ENCODE measurements at regions not wholly inside any gene's neighbourhood (a gene's known extent, or its start where the extent isn't known, plus 50 kb on each side); places are given as distances from the start of the nearest gene placed in this dataset.

- no peak for DNase-seq (ENCODE audit: low spot score)
Measured at GRCh38 chr18:24987303-24988252, 364.4 kb downstream of the ZNF521 start.

DNA sequence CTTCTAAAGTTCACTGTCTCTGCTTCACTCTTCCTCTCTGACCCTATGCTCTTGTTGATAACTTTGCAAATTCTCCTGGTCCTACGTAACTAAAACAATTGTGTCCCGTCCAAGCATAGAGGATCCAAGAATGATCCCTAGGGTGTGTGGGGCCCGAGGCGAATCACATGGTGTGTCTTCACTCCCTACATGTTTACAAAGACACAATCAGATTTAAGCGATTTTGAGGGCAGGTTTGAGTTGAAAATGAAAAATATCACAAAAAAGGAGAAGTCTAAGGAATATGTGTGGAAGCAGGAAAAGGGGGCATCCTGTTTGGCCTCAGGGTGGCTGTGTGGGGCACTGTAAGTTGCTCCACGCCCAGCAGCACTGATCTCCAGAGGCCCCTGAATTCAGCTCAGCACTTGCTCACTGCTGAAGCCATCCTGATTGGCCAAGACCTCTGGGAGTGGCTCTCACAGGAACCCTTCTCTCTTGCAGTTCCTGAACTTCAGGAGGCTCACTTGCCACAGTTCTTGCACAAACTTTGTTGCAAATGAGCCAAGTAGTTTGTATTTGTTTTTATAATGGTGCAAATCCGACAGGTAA lies 363.6 kb downstream of the ZNF521 start:
- DNase-seq (ENCODE audit: low spot score): no peak

GRCh38 chr18:24989760-24990593 lies 362.0 kb downstream of the ZNF521 start:
- no peak for DNase-seq (ENCODE audit: low spot score)

GRCh38 chr18:24990671-24991134 lies 361.3 kb downstream of the ZNF521 start:
- DNase-seq (ENCODE audit: low spot score): no peak

DNA sequence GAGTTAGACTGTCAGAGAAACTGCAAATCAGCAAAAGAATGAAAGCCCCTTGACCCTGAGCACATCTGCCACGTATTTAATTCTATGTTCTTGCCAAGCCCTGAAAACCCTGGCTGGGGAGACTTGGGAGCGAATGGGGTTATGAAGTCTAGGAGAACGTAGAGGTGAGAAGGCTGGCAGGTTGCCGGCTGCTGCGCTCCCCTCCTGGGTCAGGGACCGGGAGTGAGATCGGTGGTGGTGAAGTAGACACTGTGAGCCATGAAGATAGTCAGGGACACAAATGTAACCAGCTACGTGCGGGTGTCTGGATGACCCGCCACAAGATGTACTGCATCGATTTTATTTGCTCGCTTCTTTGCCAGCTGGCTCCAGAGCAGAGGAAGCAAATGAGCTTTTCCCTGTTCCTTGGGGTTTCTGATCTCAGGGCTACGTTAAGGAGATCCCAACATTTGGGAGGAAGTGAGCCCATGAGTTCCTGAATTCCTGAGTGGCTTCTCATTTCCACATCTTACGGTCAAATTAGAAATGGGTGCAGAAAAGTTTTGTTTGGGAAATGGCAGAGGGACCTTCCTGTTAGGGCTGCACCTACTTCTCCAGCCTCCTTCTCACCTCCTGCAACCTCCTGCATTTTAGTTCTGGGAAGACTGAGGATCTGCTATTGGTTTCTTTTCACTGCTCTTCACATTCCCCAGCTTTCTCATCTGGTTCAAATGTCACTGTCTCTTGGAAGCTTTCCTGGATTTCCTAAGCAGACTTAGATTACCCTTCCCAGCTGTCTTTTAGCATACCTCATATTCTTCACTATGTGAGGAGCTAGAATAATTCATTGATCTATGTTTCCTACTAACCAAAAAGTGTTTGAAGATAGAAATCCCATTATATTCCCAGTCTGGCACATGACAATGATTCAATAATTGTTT lies 360.6 kb downstream of the ZNF521 start:
- DNase-seq (ENCODE audit: low spot score): no peak

DNA sequence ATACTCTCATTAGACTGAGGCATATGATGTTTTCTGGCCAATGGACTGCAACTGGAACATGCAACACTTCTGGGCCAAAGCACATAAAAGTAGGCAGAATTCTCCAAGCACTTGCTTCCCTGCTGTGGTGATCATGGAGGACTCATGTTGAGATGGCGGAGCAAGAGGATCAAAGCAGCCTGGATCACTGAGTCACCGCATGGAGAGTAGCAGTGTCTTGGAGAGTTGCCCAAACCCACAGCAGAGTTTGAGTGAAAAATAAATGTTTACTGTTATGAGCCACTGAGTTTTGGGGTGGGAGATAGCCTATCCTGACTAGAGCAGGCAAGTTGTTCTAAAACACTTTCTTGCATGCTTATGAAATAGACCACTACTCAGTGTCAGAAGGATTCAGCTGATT lies 359.5 kb downstream of the ZNF521 start:
- DNase-seq (ENCODE audit: low spot score): no peak

DNA sequence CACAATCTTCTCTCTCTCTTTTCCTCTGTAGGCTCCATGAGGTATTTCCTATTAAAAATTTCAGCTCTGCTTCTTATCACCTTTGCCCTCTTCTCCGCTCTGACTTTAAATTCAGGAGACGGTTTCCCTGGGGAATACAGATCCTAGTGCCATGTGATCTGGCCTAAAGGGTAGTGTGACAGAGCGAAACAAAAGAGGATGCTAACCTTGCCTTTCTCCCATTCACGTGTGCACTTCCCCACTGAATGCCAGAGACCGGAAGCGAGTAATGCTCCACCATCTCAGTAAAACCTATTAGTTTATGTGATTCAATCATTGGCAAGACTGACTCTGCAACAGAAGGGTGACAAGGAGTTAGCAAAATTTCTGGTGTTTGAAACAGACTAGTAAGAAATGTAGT lies 358.3 kb downstream of the ZNF521 start:
- no peak for DNase-seq (ENCODE audit: low spot score)

GRCh38 chr18:24995056-24995455 lies 356.9 kb downstream of the ZNF521 start:
- DNase-seq (ENCODE audit: low spot score): no peak

GRCh38 chr18:24995755-24996154 lies 356.2 kb downstream of the ZNF521 start:
- no peak for DNase-seq (ENCODE audit: low spot score)

DNA sequence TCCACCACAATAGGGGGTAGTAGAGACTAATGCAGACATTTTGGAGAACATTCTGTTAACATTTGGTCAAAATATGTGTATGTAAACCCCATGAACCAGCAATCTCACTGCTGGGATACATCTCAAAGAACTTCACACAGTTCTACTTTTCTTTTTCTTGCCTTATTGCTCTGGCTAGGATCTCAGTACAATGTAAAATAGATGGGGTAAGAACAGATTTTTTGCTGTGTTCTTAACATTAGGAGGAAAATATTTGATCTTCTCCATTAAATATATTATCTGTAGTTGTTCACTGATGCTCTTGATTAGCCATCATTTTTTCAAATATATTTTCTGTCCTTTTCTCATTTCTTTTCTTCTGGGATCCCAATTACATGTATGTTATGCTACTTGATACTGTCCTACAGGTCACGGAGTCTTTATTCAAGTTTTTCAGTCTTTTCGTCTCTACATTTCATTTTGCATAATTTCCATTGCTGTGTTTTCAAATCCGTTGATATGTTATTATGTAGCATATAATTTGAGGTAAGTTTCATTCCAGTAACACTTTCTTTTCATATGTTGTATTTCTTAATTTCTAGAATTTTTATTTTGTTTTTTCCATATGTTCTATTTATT lies 352.2 kb downstream of the ZNF521 start:
- no peak for DNase-seq (ENCODE audit: low spot score)

GRCh38 chr18:25001803-25002202 lies 350.2 kb downstream of the ZNF521 start:
- DNase-seq (ENCODE audit: low spot score): no peak

GRCh38 chr18:25005541-25006403 lies 346.2 kb downstream of the ZNF521 start:
- no peak for DNase-seq (ENCODE audit: low spot score)

DNA sequence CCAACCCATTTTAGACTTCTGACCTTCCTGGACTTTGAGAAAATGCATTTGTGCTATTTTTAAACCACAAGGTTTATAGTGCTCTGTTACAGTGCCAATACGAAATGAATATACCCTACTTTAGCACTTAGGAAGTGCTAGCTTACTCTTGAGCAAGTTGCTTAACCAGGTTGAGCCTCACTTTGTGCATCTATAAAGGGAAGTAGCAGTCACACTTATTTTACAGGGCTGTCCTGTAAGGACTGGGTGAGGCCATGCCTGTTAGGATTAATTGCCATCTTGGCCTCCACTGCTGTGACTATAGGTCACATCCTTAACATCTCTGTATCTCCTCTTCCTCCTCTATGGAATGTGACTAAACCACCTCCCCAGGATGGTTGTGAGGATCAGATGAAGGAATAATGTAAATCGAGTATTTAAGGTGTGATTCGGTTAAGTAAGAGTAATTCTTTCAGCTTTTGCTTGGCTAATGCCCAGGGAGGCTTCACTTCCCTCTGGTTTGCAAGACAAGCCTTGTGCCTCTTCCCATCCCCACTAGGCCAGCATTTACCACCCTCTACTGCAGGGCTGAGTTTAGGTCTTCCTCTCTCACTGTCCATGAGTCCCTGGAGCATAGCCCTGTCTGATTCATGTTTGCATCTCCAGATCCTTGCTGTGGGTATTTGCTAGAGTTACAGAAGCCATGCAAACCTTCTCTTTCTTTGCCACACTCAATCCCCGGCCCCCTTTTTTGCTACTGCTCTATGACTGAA lies 341.2 kb downstream of the ZNF521 start:
- no peak for DNase-seq (ENCODE audit: low spot score)
